ENCODE measurements at regions not wholly inside any gene's neighbourhood (a gene's known extent, or its start where the extent isn't known, plus 50 kb on each side); places are given as distances from the start of the nearest gene placed in this dataset.

DNA sequence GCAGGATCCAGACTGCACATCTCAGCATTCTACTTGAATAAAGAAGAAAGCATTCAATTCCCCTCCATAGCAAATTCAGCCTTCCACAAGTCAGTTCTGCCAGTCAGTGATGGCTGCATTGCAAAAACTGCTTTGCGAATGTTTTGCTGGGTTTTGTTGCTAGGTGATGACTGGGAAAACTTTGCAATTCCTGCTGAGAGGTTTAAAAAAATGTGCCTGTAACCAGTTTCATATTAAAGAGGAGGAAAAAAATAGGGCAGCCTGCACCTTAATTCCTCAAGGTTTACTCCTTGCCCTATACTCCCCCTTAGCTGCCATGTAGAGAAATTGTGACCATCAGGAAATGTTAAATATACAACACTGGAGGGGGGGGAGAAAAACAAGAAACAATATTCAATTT, 225.6 kb upstream of the ATP11B start:
- Mint-ChIP-seq H3K27me3 (ENCODE audit: low read depth in 2 of 2) (no peaks in the 10 kb centered on the region), H3K27ac (no peak overlapping the region), H3K4me1 (no peaks in the 10 kb centered on the region), H3K36me3 (no peaks in the 10 kb centered on the region), H3K9me3 (no peaks in the 10 kb centered on the region), H3K4me3 (no peak overlapping the region)
- Histone ChIP-seq H3K9me3 (ENCODE audit: control insufficient read depth, insufficient read depth, low read length) (peaks cover 3% of the 10 kb centered on the region), H3K4me3 (ENCODE audit: low read length) (no peak overlapping the region), H3K36me3 (ENCODE audit: control insufficient read depth, insufficient read depth, low read length) (no peaks in the 10 kb centered on the region), H3K27ac (ENCODE audit: low read length) (no peak overlapping the region), H3K27me3 (ENCODE audit: control insufficient read depth, insufficient read depth, low read length) (no peaks in the 10 kb centered on the region), H3K4me1 (ENCODE audit: control insufficient read depth, insufficient read depth, low read length) (no peaks in the 10 kb centered on the region)
- 90% methylated on average over 1 of the region's 1 CpG for WGBS (ENCODE audit: insufficient coverage)
- intact Hi-C loops (cut with micrococcal nuclease) = no loop called here
- no peak for DNase-seq
- TF ChIP-seq, protein P1, sequence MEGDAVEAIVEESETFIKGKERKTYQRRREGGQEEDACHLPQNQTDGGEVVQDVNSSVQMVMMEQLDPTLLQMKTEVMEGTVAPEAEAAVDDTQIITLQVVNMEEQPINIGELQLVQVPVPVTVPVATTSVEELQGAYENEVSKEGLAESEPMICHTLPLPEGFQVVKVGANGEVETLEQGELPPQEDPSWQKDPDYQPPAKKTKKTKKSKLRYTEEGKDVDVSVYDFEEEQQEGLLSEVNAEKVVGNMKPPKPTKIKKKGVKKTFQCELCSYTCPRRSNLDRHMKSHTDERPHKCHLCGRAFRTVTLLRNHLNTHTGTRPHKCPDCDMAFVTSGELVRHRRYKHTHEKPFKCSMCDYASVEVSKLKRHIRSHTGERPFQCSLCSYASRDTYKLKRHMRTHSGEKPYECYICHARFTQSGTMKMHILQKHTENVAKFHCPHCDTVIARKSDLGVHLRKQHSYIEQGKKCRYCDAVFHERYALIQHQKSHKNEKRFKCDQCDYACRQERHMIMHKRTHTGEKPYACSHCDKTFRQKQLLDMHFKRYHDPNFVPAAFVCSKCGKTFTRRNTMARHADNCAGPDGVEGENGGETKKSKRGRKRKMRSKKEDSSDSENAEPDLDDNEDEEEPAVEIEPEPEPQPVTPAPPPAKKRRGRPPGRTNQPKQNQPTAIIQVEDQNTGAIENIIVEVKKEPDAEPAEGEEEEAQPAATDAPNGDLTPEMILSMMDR (IDR thresholded peaks at IDR 0.05) = no peak
- ATAC-seq = no peak

DNA sequence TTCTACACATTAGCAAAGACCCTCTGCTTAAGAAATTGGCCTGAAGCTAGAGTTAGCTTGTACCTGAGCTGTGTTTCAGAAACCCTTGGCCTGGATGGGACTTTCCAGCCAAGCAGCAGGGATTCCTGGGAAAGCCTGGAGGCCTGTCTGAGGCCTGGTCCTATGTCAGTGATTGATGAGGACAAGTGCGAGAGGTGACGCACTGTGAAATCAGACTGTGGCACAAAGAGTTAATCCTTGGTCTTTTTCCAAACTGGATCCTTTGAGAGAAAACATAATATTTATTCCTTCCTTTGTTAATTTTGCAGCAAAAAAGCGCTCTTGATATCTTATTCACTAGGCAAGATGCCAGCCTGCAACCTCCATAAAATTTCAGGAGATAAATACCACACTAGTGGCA, 225.0 kb upstream of the ATP11B start:
- intact Hi-C loops (cut with micrococcal nuclease) = no loop called here
- Mint-ChIP-seq H3K27ac (no peak overlapping the region), H3K9me3 (no peaks in the 10 kb centered on the region), H3K36me3 (no peaks in the 10 kb centered on the region), H3K4me1 (no peaks in the 10 kb centered on the region), H3K4me3 (no peak overlapping the region), H3K27me3 (ENCODE audit: low read depth in 2 of 2) (no peaks in the 10 kb centered on the region)
- H3K36me3 ChIP-seq (ENCODE audit: control insufficient read depth, insufficient read depth, low read length) = no peaks in the 10 kb centered on the region
- ATAC-seq = no peak
- DNase-seq = no peak
- H3K27me3 ChIP-seq (ENCODE audit: control insufficient read depth, insufficient read depth, low read length) = no peaks in the 10 kb centered on the region
- H3K4me1 ChIP-seq (ENCODE audit: control insufficient read depth, insufficient read depth, low read length) = no peaks in the 10 kb centered on the region
- peaks cover 3% of the 10 kb centered on the region for H3K9me3 ChIP-seq (ENCODE audit: control insufficient read depth, insufficient read depth, low read length)
- WGBS (ENCODE audit: insufficient coverage) = 89% methylated on average over 3 of the region's 3 CpGs
- TF ChIP-seq, protein P1 (IDR thresholded peaks at IDR 0.05) = no peak
- no peak overlapping the region for H3K27ac ChIP-seq (ENCODE audit: low read length)
- H3K4me3 ChIP-seq (ENCODE audit: low read length) = no peak overlapping the region

DNA sequence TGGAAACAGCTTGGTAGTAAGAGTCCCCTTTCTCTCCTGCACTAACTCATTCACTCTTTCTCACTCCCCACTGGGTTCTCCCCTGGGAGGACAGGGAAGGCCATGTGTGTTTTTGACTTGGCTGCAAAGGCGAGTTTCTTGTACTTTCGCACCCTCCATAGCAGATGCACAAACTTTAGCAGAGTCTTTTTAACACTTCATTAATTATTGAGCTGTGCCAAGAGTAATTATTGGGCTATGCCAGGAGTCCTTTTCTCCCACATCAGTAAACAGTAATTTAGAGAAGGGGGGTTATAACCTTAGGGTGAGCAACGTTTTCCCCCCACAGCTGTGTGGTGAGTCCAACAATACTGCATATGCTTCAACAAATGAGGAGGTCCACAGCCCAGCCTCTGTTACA, 224.4 kb upstream of the ATP11B start:
- TF ChIP-seq, protein P1 (IDR thresholded peaks at IDR 0.05) = no peak
- Mint-ChIP-seq H3K36me3 (no peaks in the 10 kb centered on the region), H3K27ac (no peak overlapping the region), H3K4me1 (no peaks in the 10 kb centered on the region), H3K4me3 (no peak overlapping the region), H3K27me3 (ENCODE audit: low read depth in 2 of 2) (no peaks in the 10 kb centered on the region), H3K9me3 (peaks cover 0 to under 1% of the 10 kb centered on the region in 2 donors)
- Histone ChIP-seq H3K27me3 (ENCODE audit: control insufficient read depth, insufficient read depth, low read length) (no peaks in the 10 kb centered on the region), H3K4me3 (ENCODE audit: low read length) (no peak overlapping the region), H3K27ac (ENCODE audit: low read length) (no peak overlapping the region), H3K4me1 (ENCODE audit: control insufficient read depth, insufficient read depth, low read length) (no peaks in the 10 kb centered on the region), H3K9me3 (ENCODE audit: control insufficient read depth, insufficient read depth, low read length) (peaks cover 3% of the 10 kb centered on the region), H3K36me3 (ENCODE audit: control insufficient read depth, insufficient read depth, low read length) (no peaks in the 10 kb centered on the region)
- DNase-seq (no peak), ATAC-seq (no peak)
- WGBS (ENCODE audit: insufficient coverage) = 73% methylated on average over 3 of the region's 3 CpGs
- intact Hi-C loops (cut with micrococcal nuclease) = no loop called here

DNA sequence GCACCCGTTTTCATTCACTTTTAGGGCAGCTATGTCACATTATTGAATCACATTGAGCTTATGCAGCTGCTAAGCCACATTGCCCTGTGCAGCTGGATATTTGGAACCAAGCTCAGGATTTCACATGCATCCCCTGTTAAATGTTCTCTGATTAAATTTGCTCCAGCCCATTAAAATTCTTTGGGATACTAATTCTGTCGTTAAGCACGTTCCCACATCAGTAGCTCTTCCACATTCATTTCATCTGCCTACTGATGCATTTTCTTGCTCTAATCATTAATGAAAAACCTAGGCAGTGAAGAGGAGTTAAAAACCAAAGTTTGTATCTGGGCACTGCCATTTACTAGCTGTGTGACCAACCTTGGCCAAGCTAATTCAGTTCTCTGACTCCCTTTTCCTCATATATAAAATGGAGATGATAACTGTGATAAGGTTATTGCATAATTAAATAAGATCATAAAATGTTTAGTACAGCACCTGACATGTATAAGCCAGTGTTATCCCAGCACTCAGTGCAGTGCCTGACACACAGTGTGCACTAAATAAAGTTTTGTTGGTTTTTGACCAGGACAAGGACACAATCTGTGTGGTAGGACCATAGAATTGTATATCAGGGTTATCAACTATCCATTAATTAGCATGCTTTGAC, 222.2 kb upstream of the ATP11B start:
- DNase-seq (no peak), ATAC-seq (no peak)
- H3K9me3 ChIP-seq (ENCODE audit: control insufficient read depth, insufficient read depth, low read length) = peaks cover 3% of the 10 kb centered on the region
- no peaks in the 10 kb centered on the region for H3K27me3 ChIP-seq (ENCODE audit: control insufficient read depth, insufficient read depth, low read length)
- Mint-ChIP-seq H3K4me1 (no peaks in the 10 kb centered on the region), H3K36me3 (no peaks in the 10 kb centered on the region), H3K27me3 (ENCODE audit: low read depth in 2 of 2) (no peaks in the 10 kb centered on the region), H3K9me3 (peaks cover 3 to 6% of the 10 kb centered on the region in 2 donors), H3K4me3 (no peak overlapping the region), H3K27ac (no peak overlapping the region)
- no peak overlapping the region for H3K4me3 ChIP-seq (ENCODE audit: low read length)
- TF ChIP-seq, protein P1 (IDR thresholded peaks at IDR 0.05) = no peak
- no peaks in the 10 kb centered on the region for H3K36me3 ChIP-seq (ENCODE audit: control insufficient read depth, insufficient read depth, low read length)
- H3K27ac ChIP-seq (ENCODE audit: low read length) = no peak overlapping the region
- no peaks in the 10 kb centered on the region for H3K4me1 ChIP-seq (ENCODE audit: control insufficient read depth, insufficient read depth, low read length)
- 77% methylated on average over 3 of the region's 3 CpGs for WGBS (ENCODE audit: insufficient coverage)
- intact Hi-C loops (cut with micrococcal nuclease) = no loop called here
